Esophagus muscularis mucosa (tissue), 4 donors: ENCODE measurements at regions not wholly inside any gene's neighbourhood (a gene's known extent, or its start where the extent isn't known, plus 50 kb on each side); places are given as distances from the start of the nearest gene placed in this dataset.

Experiments used
- DNase-seq: peaks from one replicate; pipeline ENCODE4 v3.0.0-alpha.2; 2017; ENCODE audit errors: extremely low spot score
- H3K27ac ChIP-seq, 4 donors: fragments of 200-600 bp; sonication (generic); replicated peaks in 1 of 4; 1 replicate in 3 of 4; 2 replicates in 1 of 4; pipeline ENCODE4 v1.5.1; 2016 to 2019; ENCODE audit warnings: mild to moderate bottlenecking in 1 of 4
- H3K27me3 ChIP-seq, 4 donors: fragments of 200-600 bp; sonication (generic); one replicate each; pipeline versions ENCODE4 v1.5.1 to v1.6.0; 2016 to 2019
- H3K36me3 ChIP-seq, 4 donors: fragments of 200-600 bp; sonication (generic); one replicate each; pipeline ENCODE4 v1.5.1; 2016 to 2019
- H3K4me1 ChIP-seq, 4 donors: fragments of 200-600 bp; sonication (generic); one replicate each; pipeline ENCODE4 v1.5.1; 2016 to 2019
- H3K4me3 ChIP-seq, 4 donors: fragments of 200-600 bp; sonication (generic); 1 replicate in 2 of 4; 2 replicates in 2 of 4; pipeline ENCODE4 v1.5.1; 2016 to 2019; ENCODE audit warnings: mild to moderate bottlenecking in 4 of 4, moderate library complexity in 1 of 4
- H3K9me3 ChIP-seq, 4 donors: fragments of 200-600 bp; sonication (generic); 1 replicate in 3 of 4; 2 replicates in 1 of 4; pipeline ENCODE4 v1.5.1; 2016 to 2019
- EP300 ChIP-seq: sonication (generic); formaldehyde crosslinking; IDR thresholded peaks from one replicate; pipeline ENCODE4 v1.6.1; 2017; ENCODE audit warnings: antibody characterized with exemption
- POLR2A ChIP-seq: fragments of 450-650 bp; IDR thresholded peaks from one replicate; pipeline ENCODE4 v1.6.1; 2017; ENCODE audit warnings: antibody characterized with exemption, moderate library complexity, mild to moderate bottlenecking, low read depth
- POLR2AphosphoS5 ChIP-seq, 2 donors: sonication (generic); formaldehyde crosslinking; IDR thresholded peaks; one replicate each; pipeline ENCODE4 v1.6.1; 2017; ENCODE audit warnings: antibody characterized with exemption in 2 of 2
- WGBS: methylation state at CpG from one replicate; pipeline ENCODE4 v1.1.5; 2018; 5-methylcytosine and 5-hydroxymethylcytosine counted together
- intact Hi-C: fragments of 100-400 bp; cut with DNase I; formaldehyde crosslinking; loops from one replicate; pipeline ENCODE4 v1.15.1; 2023
- TF ChIP-seq, protein P1 (sequence below), 3 experiments: fragments of 200-600 bp in 2 of 3; fragments of 450-650 bp in 1 of 3; sonication (generic) in 2 of 3; IDR thresholded peaks; one replicate each; pipeline ENCODE4 v1.5.1; 2017 to 2019; ENCODE audit warnings: antibody characterized with exemption in 3 of 3, mild to moderate bottlenecking in 2 of 3, moderate library complexity in 1 of 3

DNA sequence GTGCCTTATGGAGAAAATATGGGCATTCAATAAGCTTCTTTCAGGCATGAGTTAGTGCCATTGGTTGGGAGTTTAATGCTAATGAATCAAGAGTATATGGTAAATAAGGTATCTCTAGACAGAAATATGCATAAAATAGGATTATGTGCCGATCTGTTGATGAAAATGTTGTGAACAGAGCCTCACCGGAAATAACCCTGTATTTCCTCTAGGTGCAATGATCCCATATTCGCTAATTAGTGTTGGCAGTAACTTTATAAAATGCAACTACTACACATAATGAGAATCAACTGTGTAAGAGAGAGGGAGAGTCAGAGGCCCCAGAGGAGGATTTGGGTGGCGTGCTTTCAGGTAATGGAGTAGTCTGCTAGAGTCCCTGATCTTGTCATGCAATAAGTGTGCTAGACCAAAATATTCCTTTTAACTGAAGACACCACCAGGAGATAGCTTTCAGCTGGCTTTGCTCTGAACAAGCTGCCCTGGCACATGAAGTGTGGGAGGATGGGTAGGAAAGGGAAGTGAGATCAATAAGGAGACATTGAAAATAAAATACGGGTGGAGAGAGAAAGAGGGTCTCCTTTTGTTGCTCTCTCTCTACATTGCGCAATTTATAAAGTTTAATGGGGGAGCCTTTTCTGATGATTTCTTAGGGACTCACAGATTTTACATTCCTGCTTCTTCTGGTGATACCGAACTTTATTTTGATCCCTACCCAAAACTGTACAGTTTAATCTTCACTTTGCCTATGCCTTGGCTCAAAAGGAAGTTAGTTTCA, 68.6 kb upstream of the PLXNC1 start:
- H3K9me3 ChIP-seq, result no peaks in the 10 kb centered on the region
- no peak overlapping the region for H3K27ac ChIP-seq
- intact Hi-C loops, result loop anchor here (10.0 kb wide), 2 partner anchors 185 to 315 kb away; no protein-coding TSS in a partner anchor
- peaks cover 5 to 12% (median 11%) of the 10 kb centered on the region in 4 donors for H3K4me1 ChIP-seq
- no peaks in the 10 kb centered on the region for H3K36me3 ChIP-seq
- DNase-seq, result no peak
- TF ChIP-seq POLR2AphosphoS5 (IDR thresholded peaks at IDR 0.05) (no peak), EP300 (no peak)
- 85% methylated on average over 7 of the region's 7 CpGs for WGBS
- H3K27me3 ChIP-seq, result no peaks in the 10 kb centered on the region
- H3K4me3 ChIP-seq, result no peak overlapping the region

DNA sequence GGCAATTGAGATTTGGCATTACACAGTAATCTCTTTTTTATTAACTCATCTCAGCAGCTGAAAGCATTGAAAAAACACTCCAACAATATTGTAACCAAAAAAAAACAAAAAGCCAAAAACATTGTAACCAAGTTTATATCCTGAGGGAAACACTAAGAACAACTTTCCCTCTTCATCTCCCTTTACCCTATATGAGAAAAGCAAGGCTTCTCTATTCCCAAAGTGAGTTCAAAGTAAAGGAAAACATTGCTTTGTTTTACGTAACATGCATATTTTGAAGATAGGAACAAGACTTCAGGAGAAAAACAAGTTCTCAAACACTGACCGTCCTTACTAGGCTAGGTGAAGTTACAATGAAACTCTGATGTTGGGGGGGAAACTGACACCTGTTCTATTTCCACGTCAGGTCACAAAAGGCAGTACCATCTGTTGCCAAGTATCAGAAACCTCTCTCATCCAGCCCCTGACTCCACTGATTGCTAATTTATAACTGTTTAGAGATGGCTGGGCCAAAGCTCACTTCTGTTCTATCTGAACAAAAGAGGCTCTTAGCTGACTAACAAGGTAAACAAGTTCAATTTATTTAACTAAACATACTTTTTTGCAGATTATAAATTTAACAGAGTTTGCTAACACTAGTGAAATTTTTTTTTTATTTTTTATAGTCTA, 67.9 kb upstream of the PLXNC1 start:
- WGBS, result 63% methylated on average over 3 of the region's 3 CpGs
- no peak for DNase-seq
- Histone ChIP-seq H3K9me3 (no peaks in the 10 kb centered on the region), H3K27me3 (no peaks in the 10 kb centered on the region), H3K27ac (no peak overlapping the region), H3K36me3 (no peaks in the 10 kb centered on the region), H3K4me1 (peaks cover 0 to 4% (median 3%) of the 10 kb centered on the region in 4 donors), H3K4me3 (no peak overlapping the region)
- TF ChIP-seq, protein P1, sequence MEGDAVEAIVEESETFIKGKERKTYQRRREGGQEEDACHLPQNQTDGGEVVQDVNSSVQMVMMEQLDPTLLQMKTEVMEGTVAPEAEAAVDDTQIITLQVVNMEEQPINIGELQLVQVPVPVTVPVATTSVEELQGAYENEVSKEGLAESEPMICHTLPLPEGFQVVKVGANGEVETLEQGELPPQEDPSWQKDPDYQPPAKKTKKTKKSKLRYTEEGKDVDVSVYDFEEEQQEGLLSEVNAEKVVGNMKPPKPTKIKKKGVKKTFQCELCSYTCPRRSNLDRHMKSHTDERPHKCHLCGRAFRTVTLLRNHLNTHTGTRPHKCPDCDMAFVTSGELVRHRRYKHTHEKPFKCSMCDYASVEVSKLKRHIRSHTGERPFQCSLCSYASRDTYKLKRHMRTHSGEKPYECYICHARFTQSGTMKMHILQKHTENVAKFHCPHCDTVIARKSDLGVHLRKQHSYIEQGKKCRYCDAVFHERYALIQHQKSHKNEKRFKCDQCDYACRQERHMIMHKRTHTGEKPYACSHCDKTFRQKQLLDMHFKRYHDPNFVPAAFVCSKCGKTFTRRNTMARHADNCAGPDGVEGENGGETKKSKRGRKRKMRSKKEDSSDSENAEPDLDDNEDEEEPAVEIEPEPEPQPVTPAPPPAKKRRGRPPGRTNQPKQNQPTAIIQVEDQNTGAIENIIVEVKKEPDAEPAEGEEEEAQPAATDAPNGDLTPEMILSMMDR (IDR thresholded peaks at IDR 0.05), result no peak
- TF ChIP-seq POLR2A (no peak), POLR2AphosphoS5 (IDR thresholded peaks at IDR 0.05) (no peak), EP300 (no peak)
- intact Hi-C loops, result no loop called here

DNA sequence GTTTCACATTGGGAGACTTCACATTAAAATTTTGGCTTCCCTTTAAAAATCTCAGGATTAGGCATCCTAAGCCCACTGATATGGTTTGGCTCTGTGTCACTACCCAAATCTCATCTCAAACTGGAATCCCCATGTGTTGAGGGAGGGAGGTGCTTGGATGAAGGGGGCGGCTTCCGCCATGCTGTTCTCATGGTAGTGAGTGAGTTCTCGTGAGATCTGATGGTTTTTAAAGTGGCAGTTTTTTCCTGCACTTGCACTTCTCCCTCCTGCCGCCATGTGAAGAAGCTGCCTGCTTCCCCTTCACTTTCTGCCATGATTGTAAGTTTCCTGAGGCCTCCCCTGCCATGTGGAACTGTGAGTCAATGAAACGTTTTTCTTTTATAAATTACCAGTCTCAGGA, 65.7 kb upstream of the PLXNC1 start:
- no peaks in the 10 kb centered on the region for H3K9me3 ChIP-seq
- H3K36me3 ChIP-seq, result no peaks in the 10 kb centered on the region
- intact Hi-C loops, result no loop called here
- WGBS, result 86% methylated on average over 5 of the region's 5 CpGs
- TF ChIP-seq POLR2A (no peak), POLR2AphosphoS5 (IDR thresholded peaks at IDR 0.05) (no peak), EP300 (no peak)
- TF ChIP-seq, protein P1 (IDR thresholded peaks at IDR 0.05), result no peak
- no peak for DNase-seq
- no peaks in the 10 kb centered on the region for H3K4me1 ChIP-seq
- H3K27ac ChIP-seq, result no peak overlapping the region
- no peaks in the 10 kb centered on the region for H3K27me3 ChIP-seq
- no peak overlapping the region for H3K4me3 ChIP-seq

DNA sequence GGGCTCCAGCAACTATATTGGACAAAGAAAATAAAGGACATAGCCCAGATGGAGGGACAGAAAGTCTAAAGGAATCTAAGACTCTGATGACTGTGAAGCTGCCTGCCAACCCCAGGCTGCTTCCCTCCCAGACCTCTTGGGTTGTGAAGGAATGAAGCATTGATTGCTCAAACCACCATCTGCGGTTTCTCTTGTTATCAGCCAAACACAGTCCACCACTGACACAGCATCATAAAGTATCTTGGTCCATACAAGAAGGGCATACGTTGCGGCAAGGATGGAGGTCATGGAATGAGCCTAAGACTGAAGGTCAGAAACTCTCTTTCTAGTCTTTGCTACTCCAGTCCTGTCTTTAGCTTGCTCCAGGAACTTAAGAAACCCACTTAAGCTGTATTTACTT, 58.5 kb upstream of the PLXNC1 start:
- H3K4me3 ChIP-seq, result no peak overlapping the region
- TF ChIP-seq POLR2A, result no peak
- TF ChIP-seq EP300, result no peak
- H3K9me3 ChIP-seq, result no peaks in the 10 kb centered on the region
- intact Hi-C loops, result no loop called here
- no peaks in the 10 kb centered on the region for H3K4me1 ChIP-seq
- no peak overlapping the region for H3K27ac ChIP-seq
- 85% methylated on average over 3 of the region's 3 CpGs for WGBS
- DNase-seq, result no peak
- no peaks in the 10 kb centered on the region for H3K27me3 ChIP-seq
- no peaks in the 10 kb centered on the region for H3K36me3 ChIP-seq

DNA sequence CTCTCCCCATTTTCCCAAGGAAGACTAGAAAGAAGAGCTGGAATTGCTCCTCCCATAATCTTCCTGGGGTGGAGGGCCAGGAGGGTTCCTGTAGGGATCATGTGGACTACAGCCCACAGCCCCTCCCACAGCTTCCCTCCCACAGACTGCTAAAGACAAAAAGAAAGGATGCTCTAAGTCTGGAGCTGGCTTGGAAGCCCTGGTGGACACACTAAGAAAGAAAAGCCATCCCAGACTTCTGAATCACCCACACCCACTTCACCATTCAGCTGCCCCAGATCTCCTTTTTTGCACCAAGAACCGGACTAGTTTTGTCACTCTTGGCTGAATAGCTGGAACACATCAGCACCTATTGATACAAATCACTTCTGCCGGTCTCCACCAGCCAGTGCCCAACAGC, 56.8 kb upstream of the PLXNC1 start:
- 81% methylated on average over 2 of the region's 2 CpGs for WGBS
- intact Hi-C loops, result no loop called here

More for the DNA sequence above, 56.8 kb upstream of the PLXNC1 start:
- no peak for TF ChIP-seq POLR2A
- TF ChIP-seq EP300, result no peak
- TF ChIP-seq, protein P1 (IDR thresholded peaks at IDR 0.05), result no peak
- TF ChIP-seq POLR2AphosphoS5 (IDR thresholded peaks at IDR 0.05), result no peak
- Histone ChIP-seq H3K36me3 (no peaks in the 10 kb centered on the region), H3K4me1 (no peaks in the 10 kb centered on the region), H3K4me3 (no peak overlapping the region), H3K9me3 (no peaks in the 10 kb centered on the region), H3K27ac (no peak overlapping the region), H3K27me3 (no peaks in the 10 kb centered on the region)
- DNase-seq, result no peak
